HCEC 1CT (cell line): ENCODE measurements at regions not wholly inside any gene's neighbourhood (a gene's known extent, or its start where the extent isn't known, plus 50 kb on each side); places are given as distances from the start of the nearest gene placed in this dataset.
A peak's percentile ranks its signal among the peaks of the same experiment; 100 is the strongest.

Experiments used
- DNase-seq: peaks from one replicate; pipeline ENCODE4 v3.0.0-alpha.2; 2017

DNA sequence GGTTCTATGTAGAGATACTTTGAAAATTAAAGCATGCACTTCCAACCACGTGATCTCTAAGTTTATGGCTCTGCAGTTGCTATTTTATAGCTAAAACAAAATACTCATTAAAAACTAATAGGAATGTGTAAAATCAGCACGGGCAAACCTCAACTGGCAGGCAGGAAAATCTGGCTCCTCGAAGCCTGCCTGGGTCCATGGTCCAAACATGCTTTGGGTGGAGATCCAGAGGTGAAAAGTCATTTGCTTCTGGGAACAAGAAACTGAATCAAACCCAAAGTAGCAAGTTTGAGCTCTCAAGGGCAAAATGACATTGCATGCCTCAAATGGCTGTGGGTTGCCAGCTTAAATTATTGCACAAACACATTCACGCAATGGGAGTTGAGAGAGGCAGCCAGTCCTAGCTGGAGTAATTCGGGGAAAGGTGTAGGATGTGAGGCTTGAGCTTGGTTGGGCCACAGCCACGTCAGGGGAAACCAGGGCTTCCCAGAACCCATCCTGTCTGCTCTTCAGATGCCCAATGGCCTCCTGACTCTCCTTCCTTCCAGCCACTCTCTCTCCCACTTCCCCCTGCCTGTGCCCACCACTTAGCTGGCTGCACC lies 75.2 kb upstream of the LCLAT1 start:
- DNase-seq = no peak

- no peak for DNase-seq
Observed at GRCh38 chr2:30372826-30373225, 74.2 kb upstream of the LCLAT1 start.

- DNase-seq = peak; percentile 94
Observed at GRCh38 chr2:30373881-30374302, 73.2 kb upstream of the LCLAT1 start.

DNA sequence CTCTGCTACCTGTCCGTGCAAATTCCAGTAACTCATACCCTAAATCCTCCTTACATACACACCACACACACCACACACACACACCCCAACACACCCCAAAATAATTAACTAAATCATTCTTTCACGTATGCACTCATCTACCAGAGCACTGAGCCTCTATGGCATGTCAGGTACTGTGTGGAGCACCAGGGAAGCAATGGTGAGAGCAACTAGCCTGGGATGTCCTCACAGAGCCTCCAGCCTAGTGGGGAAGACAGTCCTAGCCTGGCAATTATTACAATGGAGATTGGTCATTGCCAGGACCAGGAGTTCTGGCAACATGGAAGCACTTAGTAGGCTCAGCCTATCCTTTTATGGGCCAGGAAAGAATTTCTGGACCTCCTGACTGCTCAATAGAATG lies 72.7 kb upstream of the LCLAT1 start:
- no peak for DNase-seq

GRCh38 chr2:30375915-30376314 lies 71.1 kb upstream of the LCLAT1 start:
- DNase-seq = no peak

DNA sequence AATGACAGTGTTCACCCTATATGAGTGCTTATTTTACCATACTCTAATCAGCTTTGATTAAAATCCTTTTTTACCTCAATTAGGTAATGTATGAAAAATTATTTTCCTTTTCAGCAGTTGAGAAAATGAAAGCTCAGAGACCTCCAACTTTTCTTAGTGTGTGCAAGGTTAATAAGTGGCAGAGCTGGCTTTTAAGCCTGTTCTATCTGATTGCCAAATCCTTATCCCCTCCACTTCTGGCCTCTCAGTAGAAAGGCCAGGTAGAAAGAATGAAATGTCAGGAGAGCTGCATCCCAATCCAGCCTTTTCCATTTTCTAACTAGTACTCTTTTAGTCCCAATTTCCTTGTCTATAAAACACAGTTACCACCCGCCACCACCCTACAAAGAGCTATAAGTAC lies 67.6 kb upstream of the LCLAT1 start:
- DNase-seq = no peak

DNA sequence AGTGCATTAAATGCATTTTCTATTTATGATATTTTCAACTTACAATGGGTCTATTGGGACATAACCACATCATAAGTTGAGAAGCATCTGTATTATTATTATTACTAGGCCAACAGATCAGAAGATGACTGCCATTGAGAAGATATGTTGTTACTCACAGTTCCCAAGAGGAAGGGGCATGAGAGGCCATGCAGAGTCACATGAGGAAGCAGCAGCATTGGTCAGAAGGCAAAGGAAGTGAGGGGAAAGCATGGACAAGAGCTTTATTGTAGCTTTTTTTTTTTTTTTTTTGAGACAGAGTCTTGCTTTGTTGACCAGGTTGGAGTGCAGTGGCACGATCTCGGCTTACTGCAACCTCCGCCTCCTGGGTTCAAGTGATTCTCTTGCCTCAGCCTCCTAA lies 66.2 kb upstream of the LCLAT1 start:
- DNase-seq = no peak

DNA sequence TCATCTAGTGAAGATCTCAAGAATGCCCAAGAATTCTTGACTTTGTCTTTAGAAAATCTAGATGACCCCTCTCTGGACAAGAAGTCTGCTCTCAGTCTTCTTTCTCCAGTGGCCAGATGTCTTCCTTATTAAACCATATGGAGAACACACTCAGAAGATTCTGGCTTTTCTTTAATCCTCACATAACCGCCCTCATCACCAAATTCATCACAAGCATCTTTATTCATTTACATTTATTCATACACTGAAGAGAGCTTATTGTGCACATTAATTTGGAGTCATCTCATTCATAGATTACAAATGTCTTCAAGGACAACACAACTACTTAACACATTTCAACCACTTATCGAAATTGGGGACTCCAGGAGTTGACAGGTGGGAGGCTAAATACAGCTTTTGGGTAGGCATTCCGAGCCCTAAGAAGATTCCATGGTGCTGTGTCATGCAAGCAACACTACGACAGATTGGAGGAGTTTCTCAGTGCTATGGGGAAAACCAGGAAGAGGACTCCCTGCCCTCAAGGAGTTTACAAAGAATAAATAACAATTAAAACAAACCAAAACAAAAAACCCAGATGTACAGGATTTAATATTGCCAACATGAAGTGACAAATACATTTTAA lies 64.8 kb upstream of the LCLAT1 start:
- DNase-seq = no peak

DNA sequence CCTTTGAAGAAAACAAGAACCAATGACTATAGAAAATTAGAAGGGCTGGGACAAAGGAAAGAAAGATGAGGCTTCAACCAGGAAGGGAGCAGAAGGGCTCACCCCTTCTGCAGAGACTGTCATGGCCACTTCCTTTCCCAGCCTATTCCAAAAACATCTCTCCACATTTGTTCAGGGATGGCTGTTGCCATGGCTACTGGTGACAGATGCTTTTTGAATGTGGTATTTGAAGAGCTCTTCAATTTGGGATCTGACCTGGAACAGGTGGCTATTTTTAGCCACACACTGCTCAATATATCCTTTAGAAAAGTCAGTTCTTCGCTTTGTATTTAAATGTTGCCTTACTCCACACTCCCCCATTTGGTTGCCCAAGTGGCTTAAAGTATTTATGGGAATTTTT lies 64.1 kb upstream of the LCLAT1 start:
- DNase-seq = no peak

GRCh38 chr2:30385327-30385726 lies 61.7 kb upstream of the LCLAT1 start:
- DNase-seq = peak; percentile 34

DNA sequence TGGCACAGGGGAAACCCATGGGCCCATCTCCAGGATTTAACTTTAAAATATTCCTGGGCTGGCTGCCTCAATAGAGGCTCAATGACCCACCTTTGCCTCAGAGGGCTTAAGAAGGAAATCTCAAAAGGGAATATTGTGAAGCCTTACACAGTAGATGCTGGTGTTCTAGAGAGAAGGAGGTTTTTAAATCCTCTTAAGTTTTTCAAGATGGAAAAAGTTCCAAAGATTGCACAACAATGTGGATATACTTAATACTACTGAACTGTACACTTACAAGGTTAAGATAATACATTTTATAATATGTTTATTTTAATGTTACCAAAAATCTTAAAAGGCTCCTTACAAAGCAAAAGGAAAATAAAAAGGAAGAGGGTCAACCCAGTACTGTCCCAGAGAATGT lies 54.9 kb upstream of the LCLAT1 start:
- no peak for DNase-seq

- DNase-seq = no peak
Observed at GRCh38 chr2:30393510-30393909, 53.5 kb upstream of the LCLAT1 start.

GRCh38 chr2:30394096-30394495 lies 53.0 kb upstream of the LCLAT1 start:
- DNase-seq = no peak

- no peak for DNase-seq
Observed at GRCh38 chr2:30396436-30397232, 50.4 kb upstream of the LCLAT1 start.
